Activated naive CD8-positive, alpha-beta T cell (primary cell): ENCODE measurements at regions not wholly inside any gene's neighbourhood (a gene's known extent, or its start where the extent isn't known, plus 50 kb on each side); places are given as distances from the start of the nearest gene placed in this dataset.

Source experiments
- H3K27ac Mint-ChIP-seq: one replicate; pipeline ENCODE4 v1.8.0; 2021; ENCODE audit warnings: mixed read lengths
- H3K27me3 Mint-ChIP-seq: one replicate; pipeline ENCODE4 v1.8.0; 2021; ENCODE audit warnings: mixed read lengths
- H3K36me3 Mint-ChIP-seq: one replicate; pipeline ENCODE4 v1.8.0; 2021; ENCODE audit warnings: mixed read lengths
- H3K4me1 Mint-ChIP-seq: one replicate; pipeline ENCODE4 v1.8.0; 2021; ENCODE audit warnings: low read depth, mixed read lengths
- H3K4me3 Mint-ChIP-seq: one replicate; pipeline ENCODE4 v1.8.0; 2021; ENCODE audit warnings: mild to moderate bottlenecking, mixed read lengths
- H3K9me3 Mint-ChIP-seq: one replicate; pipeline ENCODE4 v1.8.0; 2021; ENCODE audit warnings: low read depth, mixed read lengths

DNA sequence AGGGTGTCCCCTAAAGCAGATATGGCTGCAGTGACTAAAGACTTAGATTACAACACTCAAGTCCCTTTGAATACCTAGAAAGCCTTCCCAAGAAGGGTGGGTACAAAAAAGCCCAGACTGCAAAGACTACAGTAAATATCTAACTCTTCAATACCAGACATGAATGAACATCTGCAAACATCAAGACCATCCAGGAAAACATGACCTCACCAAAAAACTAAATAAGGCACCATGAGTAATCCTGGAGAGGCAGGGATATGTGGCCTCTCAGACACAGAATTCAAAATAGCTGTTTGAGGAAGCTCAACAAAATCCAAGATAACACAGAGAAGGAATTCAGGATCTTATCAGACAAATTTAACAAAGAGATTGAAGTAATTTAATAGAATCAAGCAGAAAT lies 138.2 kb upstream of the OTOS start:
- H3K27me3 Mint-ChIP-seq = peaks cover 41% of the 10 kb centered on the region
- H3K36me3 Mint-ChIP-seq = no peaks in the 10 kb centered on the region
- H3K9me3 Mint-ChIP-seq = peaks cover 15% of the 10 kb centered on the region
- H3K27ac Mint-ChIP-seq = no peak overlapping the region
- H3K4me3 Mint-ChIP-seq = no peak overlapping the region
- H3K4me1 Mint-ChIP-seq = no peaks in the 10 kb centered on the region

DNA sequence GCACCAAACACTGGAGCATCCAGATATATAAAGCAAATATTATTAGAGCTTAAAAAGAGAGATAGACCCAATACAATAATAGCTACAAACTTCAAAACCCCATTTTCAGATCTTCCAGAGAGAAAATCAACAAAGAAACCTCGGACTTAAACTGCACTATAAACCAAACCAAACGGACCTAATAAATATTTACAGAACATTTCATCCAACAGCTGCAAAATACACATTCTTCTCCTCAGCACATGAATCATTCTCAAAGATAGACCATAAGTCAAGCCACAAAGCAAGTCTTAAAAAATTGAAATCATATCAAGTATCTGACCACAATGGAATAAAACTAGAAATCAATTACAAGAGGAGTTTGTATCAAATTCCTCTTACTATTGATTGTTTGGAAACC lies 140.2 kb upstream of the OTOS start:
- no peak overlapping the region for H3K27ac Mint-ChIP-seq
- no peak overlapping the region for H3K4me3 Mint-ChIP-seq
- no peaks in the 10 kb centered on the region for H3K36me3 Mint-ChIP-seq
- peaks cover 15% of the 10 kb centered on the region for H3K9me3 Mint-ChIP-seq
- no peaks in the 10 kb centered on the region for H3K4me1 Mint-ChIP-seq
- peaks cover 30% of the 10 kb centered on the region for H3K27me3 Mint-ChIP-seq

DNA sequence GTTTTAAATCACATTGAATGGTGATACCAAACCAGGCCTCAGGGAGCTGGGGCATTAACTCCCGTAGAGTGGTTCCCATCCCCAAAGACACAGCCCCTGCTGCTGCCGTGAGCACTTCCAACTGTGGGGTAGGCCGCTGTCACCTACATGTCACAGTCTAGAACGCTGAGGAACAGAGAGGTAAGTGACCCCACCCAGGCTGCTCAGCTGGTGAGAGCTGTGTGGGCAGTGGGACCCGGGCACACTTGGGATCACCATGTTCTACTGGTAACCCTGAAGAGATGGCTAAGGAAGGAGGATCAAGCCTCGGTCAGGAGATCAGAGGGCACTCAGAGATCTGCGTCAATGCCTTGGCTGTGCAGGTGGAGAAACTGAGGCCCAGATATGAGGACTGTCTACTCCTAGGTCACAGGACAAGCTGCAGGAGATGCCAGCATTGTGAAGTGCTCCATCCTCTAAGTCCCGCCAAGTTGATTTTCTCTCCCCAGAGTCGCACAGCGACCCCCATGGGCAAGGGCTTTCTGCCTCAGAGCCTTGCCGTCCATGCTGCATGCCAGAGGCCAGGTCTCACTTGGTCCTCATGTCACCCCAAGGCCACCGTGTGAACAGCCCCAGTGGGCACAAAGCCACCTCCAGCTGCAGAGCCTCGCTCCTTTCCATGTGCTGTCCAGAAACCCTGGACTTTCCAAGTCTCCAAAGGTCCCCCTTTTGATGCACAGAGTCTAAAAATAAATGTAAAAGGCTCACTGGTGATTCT lies 144.2 kb upstream of the OTOS start:
- Mint-ChIP-seq H3K4me1 (no peaks in the 10 kb centered on the region), H3K36me3 (no peaks in the 10 kb centered on the region), H3K4me3 (no peak overlapping the region), H3K27ac (no peak overlapping the region), H3K27me3 (peaks cover 11% of the 10 kb centered on the region), H3K9me3 (peaks cover 15% of the 10 kb centered on the region)

DNA sequence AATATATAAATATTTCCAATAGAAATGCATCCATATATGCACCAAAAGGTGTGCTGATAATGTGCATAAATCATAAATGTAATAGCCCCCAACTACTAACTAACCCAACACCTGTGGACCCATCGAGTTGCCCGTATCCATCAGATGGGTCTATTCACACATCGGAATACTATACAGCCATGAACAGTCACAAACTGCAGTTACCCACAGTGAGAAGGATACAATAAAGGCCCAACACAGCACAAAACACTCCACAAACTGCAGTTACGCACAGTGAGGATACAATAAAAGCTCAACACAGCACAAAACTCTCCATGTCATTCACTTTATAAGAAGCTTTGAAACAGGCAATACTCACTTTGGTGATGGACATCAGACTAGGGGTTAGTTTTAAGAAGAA lies 145.3 kb upstream of the OTOS start:
- Mint-ChIP-seq H3K4me1 (no peaks in the 10 kb centered on the region), H3K4me3 (no peak overlapping the region), H3K36me3 (no peaks in the 10 kb centered on the region), H3K27me3 (peaks cover 9% of the 10 kb centered on the region), H3K9me3 (peaks cover 15% of the 10 kb centered on the region), H3K27ac (no peak overlapping the region)

DNA sequence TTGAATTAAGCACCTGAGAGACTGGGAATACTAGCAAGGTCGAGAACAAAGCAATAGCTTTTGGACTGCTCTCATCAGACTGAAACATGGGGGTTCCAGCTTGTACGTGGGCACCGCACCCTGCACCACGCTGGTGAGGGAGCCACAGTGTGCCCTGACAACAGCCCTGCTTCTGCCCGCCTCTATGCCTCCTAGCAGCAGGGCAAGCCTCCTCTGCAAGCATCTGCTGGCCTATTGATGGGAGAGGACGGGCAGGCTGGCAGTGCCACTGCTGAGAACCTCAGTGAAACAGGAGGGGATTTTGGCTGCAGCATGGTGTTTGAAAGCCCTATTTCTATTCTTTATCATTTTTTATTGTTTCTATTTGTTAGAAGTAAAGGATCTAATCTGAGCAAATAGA lies 146.1 kb upstream of the OTOS start:
- H3K27me3 Mint-ChIP-seq = peaks cover 4% of the 10 kb centered on the region
- H3K4me3 Mint-ChIP-seq = no peak overlapping the region
- H3K4me1 Mint-ChIP-seq = no peaks in the 10 kb centered on the region
- H3K36me3 Mint-ChIP-seq = no peaks in the 10 kb centered on the region
- H3K27ac Mint-ChIP-seq = no peak overlapping the region
- peaks cover 11% of the 10 kb centered on the region for H3K9me3 Mint-ChIP-seq

DNA sequence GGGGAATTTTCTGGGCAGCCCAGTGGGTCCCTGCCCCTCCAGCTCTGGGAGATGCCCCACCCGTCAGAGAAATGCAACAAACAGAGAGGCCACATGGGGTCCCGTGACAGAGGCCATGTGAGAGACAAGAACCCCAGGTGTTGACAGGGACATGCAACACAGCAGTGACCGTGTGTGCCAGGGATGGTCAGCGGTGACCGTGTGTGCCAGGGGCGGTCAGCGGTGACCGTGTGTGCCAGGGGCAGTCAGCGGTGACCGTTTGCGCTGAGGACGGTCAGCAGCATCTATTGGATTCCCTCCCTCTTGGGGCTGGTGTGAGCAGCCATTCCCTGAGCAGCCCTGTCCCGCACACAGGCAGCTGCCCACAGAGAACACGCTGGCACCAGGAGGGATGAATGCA lies 146.6 kb upstream of the OTOS start:
- Mint-ChIP-seq H3K9me3 (peaks cover 11% of the 10 kb centered on the region), H3K4me1 (no peaks in the 10 kb centered on the region), H3K27me3 (peaks cover 3% of the 10 kb centered on the region), H3K4me3 (no peak overlapping the region), H3K36me3 (no peaks in the 10 kb centered on the region), H3K27ac (no peak overlapping the region)

DNA sequence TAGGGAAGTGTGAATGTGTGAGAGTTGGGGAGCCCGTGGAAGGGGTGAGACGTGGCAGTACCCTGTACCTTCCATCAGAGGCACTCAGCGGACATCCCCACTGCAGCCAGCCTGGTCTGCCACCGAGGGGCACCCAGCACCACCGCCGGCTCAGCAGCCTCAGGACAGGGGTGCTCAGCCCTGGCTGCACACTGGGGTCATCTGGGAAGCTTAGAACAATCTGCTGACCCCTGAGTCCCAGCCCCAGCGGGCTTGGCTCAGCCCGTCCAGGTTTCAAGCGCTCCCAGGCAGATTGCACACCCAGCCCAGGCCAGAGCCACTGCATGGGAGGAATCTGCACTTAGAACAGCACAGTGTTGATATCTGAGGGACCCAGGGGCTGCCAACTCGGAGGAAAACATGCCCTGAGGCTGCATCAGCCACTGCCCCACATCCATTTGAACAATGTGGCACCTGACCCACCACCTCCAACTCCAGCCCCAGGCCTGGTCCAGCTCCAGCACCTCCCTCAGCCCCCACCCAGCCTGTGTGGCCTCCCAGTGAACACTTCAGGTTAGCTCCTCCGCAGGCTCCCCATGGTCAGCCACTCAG lies 147.1 kb upstream of the OTOS start:
- Mint-ChIP-seq H3K4me1 (no peaks in the 10 kb centered on the region), H3K27ac (no peak overlapping the region), H3K36me3 (no peaks in the 10 kb centered on the region), H3K27me3 (peaks cover 3% of the 10 kb centered on the region), H3K4me3 (no peak overlapping the region), H3K9me3 (peaks cover 11% of the 10 kb centered on the region)

DNA sequence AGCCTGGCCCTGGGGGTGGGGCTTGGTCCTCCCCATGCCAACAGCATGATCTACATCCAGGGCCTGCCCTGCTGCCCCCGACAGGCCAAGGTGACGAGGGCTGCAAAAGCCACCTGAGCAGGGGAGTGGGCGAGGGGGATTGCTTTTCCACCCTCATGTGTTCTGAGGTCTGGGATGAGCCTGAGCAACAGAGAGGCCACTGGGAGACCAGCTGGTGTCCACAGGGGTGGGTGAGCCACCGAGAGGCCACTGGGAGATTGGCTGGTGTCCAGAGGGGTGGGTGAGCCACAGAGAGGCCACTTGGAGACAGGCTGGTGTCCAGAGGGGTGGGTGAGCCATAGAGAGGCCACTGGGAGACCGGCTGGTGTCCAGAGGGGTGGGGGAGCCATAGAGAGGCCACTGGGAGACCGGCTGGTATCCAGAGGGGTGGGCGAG lies 147.4 kb upstream of the GPC1 start:
- Mint-ChIP-seq H3K4me1 (no peaks in the 10 kb centered on the region), H3K27ac (no peak overlapping the region), H3K27me3 (peaks cover 3% of the 10 kb centered on the region)

DNA sequence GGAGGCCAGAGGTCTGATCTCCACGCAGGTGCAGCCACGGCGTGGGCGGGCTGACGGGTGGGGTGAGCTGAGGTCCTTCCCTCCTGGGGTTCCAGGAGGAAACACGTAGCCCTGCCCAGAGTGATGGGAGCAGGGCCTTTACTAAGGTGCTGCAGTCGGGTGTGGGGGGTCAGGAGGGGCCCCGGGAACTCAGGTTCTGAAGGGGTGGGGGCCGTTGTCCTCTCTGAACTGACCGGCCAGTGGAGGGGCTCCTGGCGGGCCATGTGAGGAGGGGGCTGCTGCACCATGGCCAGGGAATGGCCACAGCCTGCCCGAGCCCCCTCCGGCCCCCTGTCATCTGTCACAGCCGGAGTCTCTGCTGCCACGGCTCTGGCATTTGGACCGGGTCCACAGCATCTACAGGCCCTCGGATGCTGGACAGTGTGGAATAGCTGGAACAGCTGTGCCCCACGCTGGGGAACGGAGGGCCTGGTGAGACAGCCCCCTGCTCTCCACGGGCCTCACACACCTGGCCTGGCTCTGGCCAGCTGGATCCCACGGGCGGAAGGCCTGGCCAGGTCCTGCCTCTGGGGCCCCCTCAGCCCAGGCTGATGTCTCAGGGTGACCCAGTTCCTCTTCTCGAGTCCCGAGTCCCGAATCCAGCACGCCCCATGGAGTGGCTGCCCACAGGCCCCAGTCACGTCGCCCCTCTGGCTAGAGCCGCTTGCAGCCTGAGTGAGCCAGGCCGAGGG lies 145.6 kb upstream of the GPC1 start:
- Mint-ChIP-seq H3K4me1 (no peaks in the 10 kb centered on the region), H3K27me3 (no peaks in the 10 kb centered on the region), H3K4me3 (no peak overlapping the region), H3K36me3 (no peaks in the 10 kb centered on the region), H3K27ac (no peak overlapping the region), H3K9me3 (no peaks in the 10 kb centered on the region)

More for the DNA sequence above, 147.4 kb upstream of the GPC1 start:
- Mint-ChIP-seq H3K4me3 (no peak overlapping the region), H3K36me3 (no peaks in the 10 kb centered on the region), H3K9me3 (peaks cover 6% of the 10 kb centered on the region)

DNA sequence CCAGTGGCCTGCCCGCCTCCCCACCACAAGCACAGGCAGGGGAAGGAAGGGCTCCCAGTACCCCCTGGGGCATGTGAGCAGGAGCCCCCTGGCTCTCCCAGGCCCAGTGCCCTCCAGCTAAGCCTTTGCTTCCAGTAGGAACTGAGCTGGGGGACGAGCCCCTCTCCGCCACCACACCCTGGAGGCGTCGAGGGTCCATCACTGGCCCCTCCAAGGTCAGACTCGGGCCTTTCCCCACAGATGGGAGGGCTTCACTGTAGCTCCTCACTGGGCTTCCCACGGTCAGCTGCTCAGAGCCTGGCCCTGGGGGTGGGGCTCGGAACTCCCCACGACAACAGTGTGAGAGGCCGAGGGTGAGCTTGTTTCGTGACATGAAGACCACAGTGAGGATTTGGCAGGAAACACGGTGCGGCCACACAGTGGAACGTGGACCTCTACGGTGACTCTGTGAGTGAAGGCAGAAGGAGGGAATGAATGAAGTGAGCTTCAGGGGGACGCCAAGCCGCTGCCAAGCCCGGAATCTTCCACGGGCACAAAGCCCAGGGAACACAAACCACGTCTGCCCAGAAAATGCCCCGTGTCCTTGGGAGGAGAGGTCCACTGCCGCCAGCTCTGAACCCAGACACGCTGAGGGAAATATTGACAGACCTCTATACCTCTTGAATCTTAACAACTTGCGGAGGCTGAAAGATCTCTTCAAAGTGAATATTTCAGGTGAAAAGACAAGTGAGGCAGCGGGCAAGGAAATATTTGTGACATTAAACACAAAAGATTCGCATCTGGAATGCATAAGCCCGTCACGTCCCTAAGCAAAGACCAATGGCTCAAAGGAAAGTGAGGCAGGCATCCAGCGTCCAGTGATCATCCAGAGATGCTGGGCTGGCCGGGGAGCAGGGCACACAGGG lies 144.8 kb upstream of the GPC1 start:
- H3K27me3 Mint-ChIP-seq = no peaks in the 10 kb centered on the region
- no peak overlapping the region for H3K27ac Mint-ChIP-seq
- H3K4me3 Mint-ChIP-seq = no peak overlapping the region
- H3K9me3 Mint-ChIP-seq = no peaks in the 10 kb centered on the region
- no peaks in the 10 kb centered on the region for H3K36me3 Mint-ChIP-seq
- H3K4me1 Mint-ChIP-seq = no peaks in the 10 kb centered on the region

DNA sequence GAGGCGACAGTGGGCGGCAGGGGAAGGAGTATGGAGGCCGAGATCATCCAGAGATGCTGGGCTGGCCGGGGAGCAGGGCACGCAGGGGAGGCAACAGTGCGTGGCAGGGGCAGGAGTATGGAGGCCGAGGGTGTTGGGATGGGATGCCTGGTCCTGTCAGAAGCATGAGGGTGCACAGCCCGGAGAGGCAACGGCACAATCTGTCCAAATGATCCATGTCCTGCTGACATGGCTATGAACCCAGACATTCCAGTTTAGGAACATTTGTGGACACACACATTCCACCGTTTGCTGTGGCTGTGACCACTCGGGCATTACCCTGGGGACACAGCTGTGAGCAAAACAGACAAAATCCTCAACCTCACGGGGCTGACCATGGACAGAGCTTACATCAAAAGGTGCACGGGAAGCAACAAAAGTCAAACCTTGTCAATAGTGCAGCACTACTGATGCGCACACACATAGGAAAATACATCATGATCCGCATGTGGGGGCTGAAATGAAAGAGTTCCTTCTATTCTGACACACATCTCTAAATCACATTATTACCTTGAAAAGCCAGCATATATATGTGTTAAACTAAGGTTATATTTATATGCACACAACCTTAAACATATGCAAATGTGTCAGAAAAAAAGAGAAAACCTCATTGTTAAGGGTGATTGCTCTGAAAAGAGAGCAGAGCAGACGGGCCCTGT lies 144.0 kb upstream of the GPC1 start:
- no peak overlapping the region for H3K4me3 Mint-ChIP-seq
- no peak overlapping the region for H3K27ac Mint-ChIP-seq
- no peaks in the 10 kb centered on the region for H3K36me3 Mint-ChIP-seq
- no peaks in the 10 kb centered on the region for H3K9me3 Mint-ChIP-seq
- no peaks in the 10 kb centered on the region for H3K27me3 Mint-ChIP-seq
- H3K4me1 Mint-ChIP-seq = no peaks in the 10 kb centered on the region

DNA sequence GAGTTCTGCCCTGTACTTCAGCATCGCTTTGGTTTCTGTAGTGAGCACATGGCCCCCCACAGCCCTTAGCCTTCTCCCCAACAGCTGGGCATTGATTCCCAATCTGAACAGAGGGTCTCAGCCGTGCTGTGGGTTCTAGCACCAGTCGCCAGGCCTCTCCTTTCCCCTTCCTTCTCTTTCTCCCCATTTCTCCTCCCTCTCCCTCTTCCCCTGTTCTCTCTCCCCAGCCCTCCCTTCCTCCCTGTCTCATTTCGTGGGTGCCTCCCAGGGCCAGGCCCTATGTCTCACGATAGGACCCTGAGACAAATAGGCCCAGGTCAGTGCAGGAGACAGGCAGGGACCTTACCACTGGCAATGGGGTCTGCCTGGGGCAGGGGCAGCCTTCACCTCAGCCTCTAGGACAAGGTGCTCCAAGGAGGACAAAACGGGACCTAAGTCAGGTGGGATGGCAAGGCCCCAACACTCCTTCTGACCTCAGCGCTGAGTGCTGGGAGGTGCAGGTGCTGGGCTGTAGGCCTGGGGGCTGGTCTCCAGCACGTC lies 143.4 kb upstream of the GPC1 start:
- no peaks in the 10 kb centered on the region for H3K9me3 Mint-ChIP-seq
- no peaks in the 10 kb centered on the region for H3K27me3 Mint-ChIP-seq
- H3K4me1 Mint-ChIP-seq = no peaks in the 10 kb centered on the region
- no peak overlapping the region for H3K27ac Mint-ChIP-seq
- no peak overlapping the region for H3K4me3 Mint-ChIP-seq
- no peaks in the 10 kb centered on the region for H3K36me3 Mint-ChIP-seq

DNA sequence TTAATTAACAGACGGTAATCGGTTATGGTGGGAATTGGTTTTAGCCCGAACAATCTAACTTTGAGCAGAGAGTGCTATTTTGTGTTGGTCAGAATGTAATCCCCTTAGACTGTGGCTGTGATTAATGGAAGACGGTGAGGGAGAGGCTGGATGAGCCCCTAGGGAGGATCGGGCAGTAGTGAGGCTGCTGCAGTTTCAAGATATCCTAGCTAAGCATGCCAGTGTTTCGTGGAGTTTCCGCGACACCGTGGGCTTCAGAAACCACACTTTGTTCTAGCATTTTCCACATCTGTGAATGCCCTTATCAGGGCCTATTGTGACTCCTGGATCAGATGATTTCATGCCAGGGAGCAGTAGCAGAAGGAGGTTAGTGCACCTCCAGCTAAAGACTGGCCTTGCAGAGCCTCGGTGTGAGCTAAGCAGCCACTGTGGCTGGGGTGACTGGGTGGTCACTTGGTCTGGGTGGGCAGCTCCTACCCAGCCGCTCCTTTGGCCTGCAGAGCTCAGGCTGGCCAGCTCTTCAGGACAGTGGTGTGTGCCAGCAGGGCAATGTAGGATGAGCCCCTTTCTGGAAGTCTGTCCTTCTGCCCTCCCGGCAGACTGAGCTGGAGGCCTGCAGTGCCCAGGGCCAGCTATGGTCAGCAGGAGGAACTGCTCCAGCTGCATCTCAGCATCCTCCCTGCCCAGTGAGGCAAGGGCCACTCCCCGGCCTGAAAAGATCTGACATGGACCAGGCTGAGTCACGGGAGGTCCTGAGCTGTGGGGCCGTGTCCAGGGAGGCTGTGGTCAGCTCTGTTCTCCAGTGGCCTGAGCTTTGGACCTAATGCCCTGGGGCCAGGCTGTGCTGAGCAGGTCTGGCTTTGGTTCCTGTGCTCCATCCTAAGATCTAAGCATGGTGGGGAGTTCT lies 142.6 kb upstream of the GPC1 start:
- Mint-ChIP-seq H3K27me3 (no peaks in the 10 kb centered on the region), H3K27ac (no peak overlapping the region), H3K4me1 (no peaks in the 10 kb centered on the region), H3K4me3 (no peak overlapping the region), H3K9me3 (no peaks in the 10 kb centered on the region), H3K36me3 (no peaks in the 10 kb centered on the region)
